HEK293 (cell line): ENCODE measurements at regions not wholly inside any gene's neighbourhood (a gene's known extent, or its start where the extent isn't known, plus 50 kb on each side); places are given as distances from the start of the nearest gene placed in this dataset.

ENCODE experiments used
- CTCF ChIP-seq: fragments of 450-650 bp; formaldehyde crosslinking; IDR thresholded peaks from 2 replicates; pipeline ENCODE4 v1.5.1; 2016; ENCODE audit warnings: missing biosample characterization, missing genetic modification characterization
- GLIS1 ChIP-seq: fragments of 450-650 bp; formaldehyde crosslinking; IDR thresholded peaks from 2 replicates; pipeline ENCODE4 v1.5.1; 2016; ENCODE audit warnings: missing biosample characterization, missing genetic modification characterization
- MYNN ChIP-seq: fragments of 450-650 bp; formaldehyde crosslinking; IDR thresholded peaks from 2 replicates; pipeline ENCODE4 v1.5.1; 2016; ENCODE audit warnings: missing biosample characterization, missing genetic modification characterization, borderline replicate concordance
- ZBTB11 ChIP-seq: fragments of 450-650 bp; formaldehyde crosslinking; conservative IDR thresholded peaks from 2 replicates; pipeline ENCODE4 v1.5.1; 2016; ENCODE audit warnings: low read depth, missing biosample characterization, missing genetic modification characterization
- ZNF133 ChIP-seq: fragments of 450-650 bp; formaldehyde crosslinking; IDR thresholded peaks from 2 replicates; pipeline ENCODE4 v1.5.1; 2016; ENCODE audit warnings: missing biosample characterization, missing genetic modification characterization
- ZNF140 ChIP-seq: fragments of 450-650 bp; formaldehyde crosslinking; IDR thresholded peaks from 2 replicates; pipeline ENCODE4 v1.5.1; 2016; ENCODE audit warnings: missing biosample characterization, missing genetic modification characterization
- ZNF274 ChIP-seq, 2 experiments: fragments of 200-500 bp in 1 of 2; fragments of 450-650 bp in 1 of 2; sonication (Bioruptor generic) in 1 of 2; formaldehyde crosslinking in 1 of 2; IDR thresholded peaks; 2 replicates each; pipeline versions ENCODE4 v1.5.1 to v1.6.1; 2014 to 2016; ENCODE audit warnings: borderline replicate concordance in 1 of 2, inconsistent platforms in 1 of 2, low read length in 1 of 2, missing biosample characterization in 1 of 2, missing genetic modification characterization in 1 of 2
- ZNF292 ChIP-seq: fragments of 450-650 bp; formaldehyde crosslinking; IDR thresholded peaks from 2 replicates; pipeline ENCODE4 v1.5.1; 2016; ENCODE audit warnings: low read depth, missing biosample characterization, missing genetic modification characterization, borderline replicate concordance
- ZNF544 ChIP-seq: fragments of 450-650 bp; formaldehyde crosslinking; IDR thresholded peaks from 2 replicates; pipeline ENCODE4 v1.5.0; 2017; ENCODE audit warnings: missing biosample characterization, missing genetic modification characterization
- ZNF549 ChIP-seq: fragments of 450-650 bp; IDR thresholded peaks from 2 replicates; pipeline ENCODE4 v1.5.1; 2018; ENCODE audit warnings: missing biosample characterization, missing genetic modification characterization, mild to moderate bottlenecking, inconsistent platforms, moderate library complexity
- ZSCAN18 ChIP-seq: fragments of 450-650 bp; formaldehyde crosslinking; IDR thresholded peaks from 2 replicates; pipeline ENCODE4 v1.5.1; 2016; ENCODE audit warnings: missing biosample characterization, missing genetic modification characterization
- TF ChIP-seq, protein P1 (sequence below): fragments of 450-650 bp; formaldehyde crosslinking; IDR thresholded peaks from 2 replicates; pipeline ENCODE4 v1.5.1; 2016; ENCODE audit warnings: missing biosample characterization, missing genetic modification characterization
- TF ChIP-seq, protein P2 (sequence below): fragments of 450-650 bp; formaldehyde crosslinking; IDR thresholded peaks from 2 replicates; pipeline ENCODE4 v1.5.1; 2016; ENCODE audit warnings: missing biosample characterization, missing genetic modification characterization

GRCh38 chr2:12610314-12610713, 106.4 kb upstream of the TRIB2 start:
- TF ChIP-seq CTCF (tag by site-specific recombination) (no peak), ZSCAN18 (tag by site-specific recombination) (no peak), ZNF140 (tag by site-specific recombination) (no peak), GLIS1 (tag by site-specific recombination) (no peak), ZNF292 (tag by site-specific recombination) (no peak), ZNF274 (IDR thresholded peaks at IDR 0.05; ENCODE audit: low read length) (no peak), ZNF274 (tag by site-specific recombination; IDR thresholded peaks at IDR 0.05; ENCODE audit: borderline replicate concordance) (no peak), ZBTB11 (no peak), MYNN (tag by site-specific recombination) (no peak), ZNF549 (tag by site-specific recombination) (no peak), ZNF544 (tag by site-specific recombination) (no peak), ZNF133 (tag by site-specific recombination) (no peak)
- TF ChIP-seq, protein P1, sequence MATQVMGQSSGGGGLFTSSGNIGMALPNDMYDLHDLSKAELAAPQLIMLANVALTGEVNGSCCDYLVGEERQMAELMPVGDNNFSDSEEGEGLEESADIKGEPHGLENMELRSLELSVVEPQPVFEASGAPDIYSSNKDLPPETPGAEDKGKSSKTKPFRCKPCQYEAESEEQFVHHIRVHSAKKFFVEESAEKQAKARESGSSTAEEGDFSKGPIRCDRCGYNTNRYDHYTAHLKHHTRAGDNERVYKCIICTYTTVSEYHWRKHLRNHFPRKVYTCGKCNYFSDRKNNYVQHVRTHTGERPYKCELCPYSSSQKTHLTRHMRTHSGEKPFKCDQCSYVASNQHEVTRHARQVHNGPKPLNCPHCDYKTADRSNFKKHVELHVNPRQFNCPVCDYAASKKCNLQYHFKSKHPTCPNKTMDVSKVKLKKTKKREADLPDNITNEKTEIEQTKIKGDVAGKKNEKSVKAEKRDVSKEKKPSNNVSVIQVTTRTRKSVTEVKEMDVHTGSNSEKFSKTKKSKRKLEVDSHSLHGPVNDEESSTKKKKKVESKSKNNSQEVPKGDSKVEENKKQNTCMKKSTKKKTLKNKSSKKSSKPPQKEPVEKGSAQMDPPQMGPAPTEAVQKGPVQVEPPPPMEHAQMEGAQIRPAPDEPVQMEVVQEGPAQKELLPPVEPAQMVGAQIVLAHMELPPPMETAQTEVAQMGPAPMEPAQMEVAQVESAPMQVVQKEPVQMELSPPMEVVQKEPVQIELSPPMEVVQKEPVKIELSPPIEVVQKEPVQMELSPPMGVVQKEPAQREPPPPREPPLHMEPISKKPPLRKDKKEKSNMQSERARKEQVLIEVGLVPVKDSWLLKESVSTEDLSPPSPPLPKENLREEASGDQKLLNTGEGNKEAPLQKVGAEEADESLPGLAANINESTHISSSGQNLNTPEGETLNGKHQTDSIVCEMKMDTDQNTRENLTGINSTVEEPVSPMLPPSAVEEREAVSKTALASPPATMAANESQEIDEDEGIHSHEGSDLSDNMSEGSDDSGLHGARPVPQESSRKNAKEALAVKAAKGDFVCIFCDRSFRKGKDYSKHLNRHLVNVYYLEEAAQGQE (tag by site-specific recombination): no peak
- TF ChIP-seq, protein P2, sequence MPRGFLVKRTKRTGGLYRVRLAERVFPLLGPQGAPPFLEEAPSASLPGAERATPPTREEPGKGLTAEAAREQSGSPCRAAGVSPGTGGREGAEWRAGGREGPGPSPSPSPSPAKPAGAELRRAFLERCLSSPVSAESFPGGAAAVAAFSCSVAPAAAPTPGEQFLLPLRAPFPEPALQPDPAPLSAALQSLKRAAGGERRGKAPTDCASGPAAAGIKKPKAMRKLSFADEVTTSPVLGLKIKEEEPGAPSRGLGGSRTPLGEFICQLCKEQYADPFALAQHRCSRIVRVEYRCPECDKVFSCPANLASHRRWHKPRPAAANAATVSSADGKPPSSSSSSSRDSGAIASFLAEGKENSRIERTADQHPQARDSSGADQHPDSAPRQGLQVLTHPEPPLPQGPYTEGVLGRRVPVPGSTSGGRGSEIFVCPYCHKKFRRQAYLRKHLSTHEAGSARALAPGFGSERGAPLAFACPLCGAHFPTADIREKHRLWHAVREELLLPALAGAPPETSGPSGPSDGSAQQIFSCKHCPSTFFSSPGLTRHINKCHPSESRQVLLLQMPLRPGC (tag by site-specific recombination): no peak
